B cell (primary cell): ENCODE measurements at regions not wholly inside any gene's neighbourhood (a gene's known extent, or its start where the extent isn't known, plus 50 kb on each side); places are given as distances from the start of the nearest gene placed in this dataset.

Experiments
- CTCF ChIP-seq: fragments of 200-600 bp; IDR thresholded peaks from one replicate; pipeline ENCODE4 v1.8.0; 2022; ENCODE audit warnings: antibody characterized with exemption, mild to moderate bottlenecking
- EZH2 ChIP-seq: IDR thresholded peaks from 2 replicates; pipeline ENCODE4 v1.6.1; 2012; ENCODE audit warnings: borderline replicate concordance, low read depth, mild to moderate bottlenecking, moderate library complexity, low read length; ENCODE audit not compliant: insufficient read depth, poor library complexity, severe bottlenecking

DNA sequence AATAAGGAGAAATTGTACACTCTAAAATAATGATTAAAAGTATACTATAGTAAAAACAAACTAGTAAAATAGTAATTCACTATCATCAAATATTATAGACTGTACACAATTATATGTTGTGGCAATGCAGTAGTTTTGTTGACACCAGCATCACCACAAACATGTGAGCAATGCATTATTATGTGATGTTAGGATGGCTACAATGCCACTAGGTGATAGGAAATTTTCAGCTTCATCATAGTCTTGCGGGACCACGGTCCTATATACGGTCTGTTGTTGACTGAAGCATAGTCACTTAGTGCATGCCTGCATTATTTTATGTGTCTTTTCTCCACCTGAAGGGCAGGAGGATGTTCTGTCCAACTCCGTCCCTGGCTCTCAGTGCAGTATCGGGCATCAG, 104.8 kb upstream of the NEDD9 start:
- TF ChIP-seq CTCF = no peak
- TF ChIP-seq EZH2 = no peak
